GM04504 (cell line): ENCODE measurements at regions not wholly inside any gene's neighbourhood (a gene's known extent, or its start where the extent isn't known, plus 50 kb on each side); places are given as distances from the start of the nearest gene placed in this dataset.
"Not testable (repeated sequence)": the region's sequence is repeated elsewhere in the genome, so short reads cannot be mapped to it uniquely, and the experiment has no call there.

Experiments used
- DNase-seq: peaks from one replicate; pipeline ENCODE4 v3.0.0-alpha.2; 2012; ENCODE audit warnings: low read depth

- DNase-seq = no peak
Observed at GRCh38 chr9:11537566-11537965, 924.8 kb upstream of the PTPRD start.

- DNase-seq = no peak
Observed at GRCh38 chr9:11542781-11543180, 930.0 kb upstream of the PTPRD start.

DNA sequence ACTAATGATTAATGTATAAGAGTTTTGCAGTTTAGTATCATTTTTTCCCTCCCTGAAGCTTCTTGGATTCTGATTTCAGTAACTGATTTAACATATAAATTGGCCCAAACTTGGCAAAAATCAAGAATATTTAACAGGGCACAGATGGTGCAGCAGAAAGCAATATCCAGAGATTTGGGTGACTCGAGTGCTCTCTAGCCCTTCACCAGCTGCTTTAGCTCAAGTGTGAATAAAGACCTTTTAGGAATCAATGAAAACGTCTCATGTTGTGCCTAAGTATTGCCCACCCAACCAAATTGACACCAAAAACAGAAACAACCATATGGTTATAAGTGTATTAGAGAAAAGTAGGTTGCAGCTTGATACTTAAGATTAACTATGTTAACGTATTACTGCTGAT, 933.4 kb upstream of the PTPRD start:
- no peak for DNase-seq

GRCh38 chr9:11549311-11549794, 936.6 kb upstream of the PTPRD start:
- DNase-seq = no peak

- DNase-seq = no peak
Observed at GRCh38 chr9:11551106-11551505, 938.3 kb upstream of the PTPRD start.

GRCh38 chr9:11558043-11558442, 945.2 kb upstream of the PTPRD start:
- DNase-seq = no peak

DNA sequence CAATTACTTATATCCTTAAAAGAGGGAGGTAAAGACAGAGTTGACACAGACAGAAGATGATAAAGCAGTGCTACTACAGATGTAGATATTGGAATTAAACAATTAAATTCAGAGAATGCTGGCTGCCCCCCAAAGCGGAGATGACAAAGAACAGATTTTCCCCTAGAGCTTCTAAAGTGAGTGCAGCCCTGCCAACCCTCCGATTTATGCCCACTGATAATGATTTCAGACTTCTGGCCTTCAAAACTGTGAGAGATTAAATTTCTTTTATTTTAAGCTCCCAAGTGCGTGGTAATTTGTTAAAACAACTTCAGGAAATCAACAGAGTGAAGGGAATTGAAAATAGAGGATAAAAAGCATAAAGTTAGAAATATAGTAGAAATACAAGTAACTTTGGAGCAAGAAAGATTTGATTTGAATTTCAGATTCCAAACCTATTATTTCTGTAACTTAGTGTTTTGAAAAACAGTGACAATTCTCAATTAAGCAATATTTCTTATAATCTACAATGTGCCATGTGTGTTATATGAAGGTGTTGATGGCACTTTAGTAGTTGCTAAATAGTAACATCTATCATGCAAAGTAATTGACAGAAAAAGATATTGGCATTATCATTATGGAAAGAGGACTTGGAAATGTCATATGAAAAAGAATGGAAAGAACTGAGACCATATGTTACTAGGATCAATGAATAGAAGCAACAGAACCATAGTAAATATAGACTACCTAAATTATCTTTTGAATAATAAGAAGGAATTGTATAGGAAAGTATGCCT, 946.4 kb upstream of the PTPRD start:
- DNase-seq = no peak

- no peak for DNase-seq
Observed at GRCh38 chr9:11577522-11577921, 964.7 kb upstream of the PTPRD start.

GRCh38 chr9:11595756-11596155, 983.0 kb upstream of the PTPRD start:
- DNase-seq = no peak

DNA sequence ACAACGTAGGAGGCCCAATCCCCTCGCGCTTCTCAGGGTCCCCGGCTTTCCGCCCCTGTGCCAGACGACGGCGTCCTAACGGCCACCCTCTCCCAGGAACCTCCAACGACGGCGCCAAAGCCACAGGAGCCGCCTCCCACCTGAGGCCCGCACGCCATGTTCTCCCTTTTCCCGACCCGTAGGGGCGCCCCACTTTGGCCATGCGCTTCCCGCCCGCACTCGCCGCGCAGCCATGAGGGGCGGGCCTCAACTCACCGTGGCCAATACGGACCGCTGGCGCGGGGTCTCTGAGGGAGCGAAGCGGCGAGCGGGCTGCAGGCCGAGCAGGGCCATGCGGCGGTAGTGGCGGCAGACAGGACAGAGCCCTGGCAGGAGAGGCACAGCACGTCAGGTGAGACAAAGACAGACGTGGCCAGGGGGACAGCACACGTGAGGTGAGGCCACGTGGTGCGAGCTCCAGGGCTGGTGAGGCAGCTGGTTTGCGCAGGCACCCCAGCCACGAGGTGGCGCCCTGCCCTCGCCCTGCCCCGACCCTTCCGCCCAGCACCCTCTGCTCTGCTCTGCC, 1005.5 kb upstream of the PTPRD start:
- no peak for DNase-seq

GRCh38 chr9:11632691-11633090, 1019.9 kb upstream of the PTPRD start:
- no peak for DNase-seq

- DNase-seq = no peak
Observed at GRCh38 chr9:11646831-11647230, 1034.0 kb upstream of the PTPRD start.

GRCh38 chr9:11653867-11654266, 1039.3 kb upstream of the TYRP1 start:
- DNase-seq = no peak

- no peak for DNase-seq
Observed at GRCh38 chr9:11663913-11664312, 1029.3 kb upstream of the TYRP1 start.

DNA sequence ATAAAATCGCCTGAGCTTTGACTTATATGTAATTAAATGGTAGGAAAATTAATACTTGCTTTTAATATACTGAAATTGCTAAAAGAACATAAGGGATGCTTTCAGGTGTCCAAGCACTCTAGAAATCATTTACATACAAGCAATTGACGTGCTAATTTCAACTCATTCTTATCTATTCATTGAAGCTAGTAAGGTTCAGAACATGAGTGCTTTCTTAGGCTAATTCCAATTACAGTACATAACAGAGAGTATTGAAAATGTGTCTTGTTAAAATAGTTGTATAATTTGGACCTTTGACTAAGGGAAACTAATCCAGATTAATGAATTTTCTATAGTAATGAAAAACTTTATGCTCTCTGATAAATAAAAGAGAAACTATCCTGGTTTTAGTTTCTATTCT, 1016.4 kb upstream of the TYRP1 start:
- DNase-seq = no peak

GRCh38 chr9:11686733-11687132, 1006.5 kb upstream of the TYRP1 start:
- DNase-seq = no peak

GRCh38 chr9:11697126-11697525, 996.1 kb upstream of the TYRP1 start:
- no peak for DNase-seq

DNA sequence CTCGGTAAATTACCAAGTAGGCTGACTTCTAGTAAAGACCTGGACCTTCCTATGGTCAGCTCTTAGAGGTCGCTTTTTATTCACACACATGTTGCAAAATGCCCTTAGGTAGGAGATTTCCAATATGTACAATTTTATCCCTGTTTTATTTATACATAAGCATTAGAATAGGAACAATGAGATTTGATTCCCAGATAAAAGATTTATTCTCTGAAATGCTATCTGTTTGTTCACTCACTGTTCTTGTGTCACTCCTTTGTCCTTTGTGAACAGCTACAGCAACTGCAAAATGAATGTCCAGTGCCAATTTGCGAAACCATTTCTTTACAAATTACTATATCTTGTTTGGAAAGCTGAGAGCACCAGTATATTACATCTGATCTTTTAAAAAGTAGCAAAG, 991.5 kb upstream of the TYRP1 start:
- no peak for DNase-seq

DNA sequence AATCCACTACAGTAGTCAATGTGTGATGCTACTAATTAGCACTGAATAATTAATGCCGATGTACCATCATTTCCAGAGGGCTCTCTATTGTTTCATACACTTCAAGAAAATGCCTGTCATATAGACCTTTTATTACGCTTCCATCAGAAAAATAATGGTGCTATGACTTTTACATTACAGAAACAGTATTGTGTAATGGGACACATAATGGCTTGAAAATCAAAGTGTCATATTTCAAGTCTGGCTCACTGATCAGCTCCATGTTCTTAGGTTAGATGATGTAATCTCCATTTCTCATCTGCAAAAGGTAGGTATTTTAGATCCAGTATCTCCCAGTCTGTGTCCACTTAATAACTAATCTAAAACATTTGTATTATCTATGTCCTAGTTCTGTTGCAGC, 990.6 kb upstream of the TYRP1 start:
- no peak for DNase-seq

- DNase-seq = not testable (repeated sequence)
Observed at GRCh38 chr9:11704198-11704597, 989.0 kb upstream of the TYRP1 start.

DNA sequence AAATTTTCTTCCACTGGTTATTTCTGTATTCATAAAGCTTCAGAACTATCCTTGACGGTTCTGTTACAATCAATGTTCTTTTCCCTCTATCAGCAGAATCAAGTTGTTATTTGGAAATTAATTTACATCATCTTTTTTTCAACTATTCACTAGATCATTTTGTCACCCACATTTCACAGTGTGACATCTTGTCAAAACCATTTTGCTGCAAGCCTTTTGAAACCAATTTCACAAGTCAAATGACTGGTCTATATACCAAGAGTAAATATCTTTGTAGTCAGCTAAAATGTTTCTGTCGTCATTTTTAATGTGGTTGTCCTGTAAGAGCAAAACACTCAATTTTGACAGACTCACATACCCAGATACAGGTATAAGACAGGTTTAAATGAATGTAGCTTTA, 984.3 kb upstream of the TYRP1 start:
- DNase-seq = no peak

DNA sequence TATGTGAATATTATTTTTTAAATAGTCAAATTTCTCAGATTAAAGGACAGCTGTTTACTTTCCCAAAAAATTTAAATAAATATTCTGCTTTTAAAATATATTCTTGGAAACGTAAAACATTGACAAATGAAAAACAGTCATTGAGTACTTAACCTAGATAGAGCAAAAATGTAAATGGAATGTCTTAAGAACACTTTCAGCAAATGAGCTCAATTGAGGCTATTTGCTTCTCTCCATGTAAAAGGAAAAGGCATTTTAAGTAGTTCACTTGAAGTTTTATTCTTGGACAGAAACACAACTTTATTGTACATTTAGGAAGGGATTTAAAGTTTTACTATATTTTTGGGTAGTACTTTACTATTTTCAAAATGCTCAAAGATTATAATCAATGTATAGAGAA, 983.6 kb upstream of the TYRP1 start:
- DNase-seq = no peak

DNA sequence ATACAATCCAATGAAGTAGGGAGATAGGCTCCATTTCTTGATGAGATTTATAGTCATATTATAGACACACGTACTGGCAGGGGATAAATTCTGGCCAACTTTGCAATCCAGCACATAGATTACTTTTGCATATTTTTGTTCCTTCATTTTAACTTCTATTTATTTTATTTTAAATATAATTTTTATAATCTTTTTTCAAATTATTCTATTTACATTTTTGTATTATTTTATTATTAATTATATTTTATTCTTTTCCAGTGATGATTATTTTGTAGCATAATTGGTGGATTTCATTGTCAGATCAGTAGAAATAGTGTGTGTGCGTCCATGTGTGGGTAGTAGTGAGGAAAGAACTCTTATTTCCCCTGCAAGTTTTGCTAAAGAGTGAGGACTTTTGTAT, 980.1 kb upstream of the TYRP1 start:
- no peak for DNase-seq

- no peak for DNase-seq
Observed at GRCh38 chr9:11722957-11723356, 970.2 kb upstream of the TYRP1 start.
